GM12875 (cell line): ENCODE measurements at regions not wholly inside any gene's neighbourhood (a gene's known extent, or its start where the extent isn't known, plus 50 kb on each side); places are given as distances from the start of the nearest gene placed in this dataset.

ENCODE experiments used
- H3K4me3 ChIP-seq: one replicate; pipeline ENCODE4 v1.5.1; 2011; ENCODE audit warnings: low read depth, low read length, control low read depth
- TF ChIP-seq, protein P1 (sequence below): IDR thresholded peaks from 2 replicates; pipeline ENCODE4 v1.5.1; 2011; ENCODE audit warnings: low read depth, mild to moderate bottlenecking, control low read depth, inconsistent platforms, low read length, moderate library complexity, borderline replicate concordance; ENCODE audit not compliant: insufficient read depth

DNA sequence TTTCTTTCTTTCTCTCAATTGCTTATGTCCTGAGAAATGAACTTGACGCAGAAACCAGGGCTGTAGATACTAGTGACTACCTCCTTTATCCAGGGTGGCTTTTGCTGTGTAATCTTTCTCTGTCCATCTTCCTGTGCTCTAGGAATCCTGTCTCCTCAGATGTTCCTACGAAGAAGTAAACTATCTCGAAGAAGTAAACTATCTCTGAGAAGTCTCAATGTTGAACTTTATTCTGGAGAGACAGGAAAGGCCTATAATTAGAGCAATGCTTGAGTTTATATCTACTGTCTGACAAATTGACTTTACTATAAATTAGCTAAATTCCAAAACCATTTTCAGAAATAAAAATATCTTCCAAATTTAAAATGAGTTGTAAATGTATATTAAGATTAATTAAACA, 541.5 kb upstream of the DPP6 start:
- TF ChIP-seq, protein P1, sequence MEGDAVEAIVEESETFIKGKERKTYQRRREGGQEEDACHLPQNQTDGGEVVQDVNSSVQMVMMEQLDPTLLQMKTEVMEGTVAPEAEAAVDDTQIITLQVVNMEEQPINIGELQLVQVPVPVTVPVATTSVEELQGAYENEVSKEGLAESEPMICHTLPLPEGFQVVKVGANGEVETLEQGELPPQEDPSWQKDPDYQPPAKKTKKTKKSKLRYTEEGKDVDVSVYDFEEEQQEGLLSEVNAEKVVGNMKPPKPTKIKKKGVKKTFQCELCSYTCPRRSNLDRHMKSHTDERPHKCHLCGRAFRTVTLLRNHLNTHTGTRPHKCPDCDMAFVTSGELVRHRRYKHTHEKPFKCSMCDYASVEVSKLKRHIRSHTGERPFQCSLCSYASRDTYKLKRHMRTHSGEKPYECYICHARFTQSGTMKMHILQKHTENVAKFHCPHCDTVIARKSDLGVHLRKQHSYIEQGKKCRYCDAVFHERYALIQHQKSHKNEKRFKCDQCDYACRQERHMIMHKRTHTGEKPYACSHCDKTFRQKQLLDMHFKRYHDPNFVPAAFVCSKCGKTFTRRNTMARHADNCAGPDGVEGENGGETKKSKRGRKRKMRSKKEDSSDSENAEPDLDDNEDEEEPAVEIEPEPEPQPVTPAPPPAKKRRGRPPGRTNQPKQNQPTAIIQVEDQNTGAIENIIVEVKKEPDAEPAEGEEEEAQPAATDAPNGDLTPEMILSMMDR = no peak
- no peak overlapping the region for H3K4me3 ChIP-seq

DNA sequence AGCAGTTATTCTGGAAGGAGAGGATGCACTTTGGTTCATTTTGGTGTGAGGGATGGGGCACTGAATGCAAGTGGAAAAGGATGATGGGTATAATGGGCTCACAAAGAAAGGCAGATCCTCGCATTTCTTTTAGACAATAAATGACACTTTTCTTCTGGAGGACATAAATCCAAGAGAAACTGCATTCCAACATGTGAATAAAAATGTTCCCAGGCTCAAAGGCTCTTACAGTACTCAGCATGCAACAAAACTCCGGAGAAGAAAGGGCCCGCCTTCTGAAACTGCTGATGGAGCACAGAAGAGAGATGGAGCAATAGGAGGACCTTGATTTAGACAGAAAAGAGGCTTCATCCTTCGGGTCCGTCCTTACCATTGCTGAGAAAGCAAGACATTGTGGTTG, 538.2 kb upstream of the DPP6 start:
- no peak overlapping the region for H3K4me3 ChIP-seq
- TF ChIP-seq, protein P1 = no peak

GRCh38 chr7:153515359-153515758, 536.8 kb upstream of the DPP6 start:
- H3K4me3 ChIP-seq = no peak overlapping the region
- TF ChIP-seq, protein P1 = no peak

- TF ChIP-seq, protein P1 = no peak
- no peak overlapping the region for H3K4me3 ChIP-seq
Measured at GRCh38 chr7:153518201-153518984, 533.8 kb upstream of the DPP6 start.

GRCh38 chr7:153521370-153521769, 530.8 kb upstream of the DPP6 start:
- no peak overlapping the region for H3K4me3 ChIP-seq
- TF ChIP-seq, protein P1 = no peak

DNA sequence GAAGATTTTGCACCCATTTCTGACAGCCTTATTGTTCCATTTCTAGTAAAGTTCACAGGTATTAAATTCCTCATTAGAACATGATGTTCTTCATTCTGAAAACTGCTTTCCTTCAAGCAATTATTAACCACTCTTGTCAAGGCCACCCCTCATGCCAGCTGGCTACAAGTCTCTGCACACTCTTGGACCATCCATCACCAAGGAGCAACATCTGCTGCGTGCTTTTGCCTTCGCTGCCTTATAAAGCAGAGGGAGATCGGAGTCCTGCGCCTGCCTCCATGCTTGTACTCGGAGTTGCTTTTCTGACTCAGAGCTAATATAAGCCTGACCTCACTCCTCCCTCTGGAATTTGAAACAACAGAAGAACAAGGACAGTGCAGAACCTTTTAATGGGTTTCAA, 529.9 kb upstream of the DPP6 start:
- no peak overlapping the region for H3K4me3 ChIP-seq
- TF ChIP-seq, protein P1 = no peak

DNA sequence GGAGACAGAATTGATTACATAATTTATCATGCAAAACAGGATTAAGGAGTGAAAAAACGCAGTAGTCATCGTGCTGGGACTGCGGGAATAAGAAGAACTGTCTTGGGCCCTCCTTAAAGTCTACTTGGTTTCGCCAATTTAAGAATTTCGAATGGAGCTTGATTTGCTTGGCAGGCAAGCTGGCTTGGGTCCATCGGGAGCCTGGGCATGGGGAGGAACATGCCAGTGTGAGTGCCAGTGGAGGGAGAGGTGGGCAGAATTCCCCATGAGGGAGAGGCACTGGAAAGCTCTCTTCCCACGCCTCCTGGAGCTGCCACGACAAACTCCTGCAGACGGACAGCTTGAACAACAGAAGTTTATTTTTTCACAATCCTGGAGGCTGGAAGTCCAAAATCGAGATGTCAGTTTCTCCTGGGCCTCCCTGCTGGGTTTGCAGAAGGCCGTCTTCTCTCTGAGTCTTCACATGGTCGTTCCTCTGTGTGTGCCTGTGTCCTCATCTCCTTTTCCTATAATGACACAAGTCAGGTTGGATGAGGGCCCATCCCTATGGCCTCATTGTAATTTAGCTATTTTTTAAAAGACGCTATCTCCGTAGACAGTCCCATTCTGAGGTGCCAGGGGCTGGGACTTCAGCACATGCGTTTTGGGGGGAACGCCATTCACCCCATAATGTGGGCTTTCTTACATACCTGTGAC, 528.7 kb upstream of the DPP6 start:
- H3K4me3 ChIP-seq = no peak overlapping the region
- TF ChIP-seq, protein P1 = no peak
